ENCODE measurements at regions not wholly inside any gene's neighbourhood (a gene's known extent, or its start where the extent isn't known, plus 50 kb on each side); places are given as distances from the start of the nearest gene placed in this dataset.

- peaks cover 2% of the 10 kb centered on the region; the same call in 1 of the 2 replicates for H3K9me3 ChIP-seq (ENCODE audit: low read length)
- no peak overlapping the region for H3K27ac ChIP-seq (ENCODE audit: low read depth, low read length, poor library complexity, severe bottlenecking)
- DNase-seq (ENCODE audit: low spot score) = no peak
- no peak overlapping the region for H3K4me3 ChIP-seq (ENCODE audit: low read depth, low read length, poor library complexity, severe bottlenecking)
- TF ChIP-seq EZH2phosphoT487 (IDR thresholded peaks at IDR 0.05; ENCODE audit: borderline replicate concordance, low read depth, low read length) (no peak), CTCF (conservative IDR thresholded peaks at IDR 0.05; ENCODE audit: low read length) (no peak)
- H4K20me1 ChIP-seq (ENCODE audit: insufficient read depth, low read length) = no peaks in the 10 kb centered on the region
- H3K4me2 ChIP-seq (ENCODE audit: low read length) = no peak overlapping the region
- no peak overlapping the region for H2AFZ ChIP-seq (ENCODE audit: low read length)
- ChIA-PET POLR2A (interaction anchor here (0.5 kb wide), 1 partner anchor 52 kb away, joined by 3 read pairs; no protein-coding TSS in a partner anchor), CTCF (ENCODE audit: unreplicated experiment) (no interaction called here)
- no TSS peak for BruUV-seq (replicated peaks)
- no peaks in the 10 kb centered on the region for H3K79me2 ChIP-seq (ENCODE audit: insufficient read depth, low read depth, low read length)
- H3K9me2 ChIP-seq (ENCODE audit: insufficient read depth, low read length) = no peaks in the 10 kb centered on the region
- H3K36me3 ChIP-seq (ENCODE audit: insufficient read depth, low read length) = no peaks in the 10 kb centered on the region
- intact Hi-C loops (cut with micrococcal nuclease; ENCODE audit: unreplicated experiment) = no loop called here
- no peaks in the 10 kb centered on the region for H3K4me1 ChIP-seq (ENCODE audit: insufficient read depth, low read length, poor library complexity, severe bottlenecking)
Observed at GRCh38 chr14:101491841-101492240, 69.5 kb upstream of the DIO3 start.

GRCh38 chr14:101492716-101493115, 68.6 kb upstream of the DIO3 start:
- no peak overlapping the region for H3K4me2 ChIP-seq (ENCODE audit: low read length)
- intact Hi-C loops (cut with micrococcal nuclease; ENCODE audit: unreplicated experiment) = no loop called here
- no peaks in the 10 kb centered on the region for H3K36me3 ChIP-seq (ENCODE audit: insufficient read depth, low read length)
- POLR2A ChIA-PET = interaction anchor here (0.6 kb wide), 1 partner anchor 155 kb away, joined by 3 read pairs; no protein-coding TSS in a partner anchor
- BruUV-seq (replicated peaks) = no TSS peak
- H3K27ac ChIP-seq (ENCODE audit: low read depth, low read length, poor library complexity, severe bottlenecking) = no peak overlapping the region
- no peaks in the 10 kb centered on the region for H3K79me2 ChIP-seq (ENCODE audit: insufficient read depth, low read depth, low read length)
- H3K4me3 ChIP-seq (ENCODE audit: low read depth, low read length, poor library complexity, severe bottlenecking) = no peak overlapping the region
- TF ChIP-seq EZH2phosphoT487 (IDR thresholded peaks at IDR 0.05; ENCODE audit: borderline replicate concordance, low read depth, low read length) = no peak
- no peak for TF ChIP-seq CTCF (conservative IDR thresholded peaks at IDR 0.05; ENCODE audit: low read length)
- no peaks in the 10 kb centered on the region for H3K9me2 ChIP-seq (ENCODE audit: insufficient read depth, low read length)
- no peaks in the 10 kb centered on the region for H4K20me1 ChIP-seq (ENCODE audit: insufficient read depth, low read length)
- no peak for DNase-seq (ENCODE audit: low spot score)
- no peak overlapping the region for H2AFZ ChIP-seq (ENCODE audit: low read length)
- no peaks in the 10 kb centered on the region for H3K4me1 ChIP-seq (ENCODE audit: insufficient read depth, low read length, poor library complexity, severe bottlenecking)
- CTCF ChIA-PET (ENCODE audit: unreplicated experiment) = no interaction called here
- no peaks in the 10 kb centered on the region for H3K9me3 ChIP-seq (ENCODE audit: low read length)

GRCh38 chr14:101494826-101495225, 66.5 kb upstream of the DIO3 start:
- POLR2A ChIA-PET = no interaction called here
- H3K4me1 ChIP-seq (ENCODE audit: insufficient read depth, low read length, poor library complexity, severe bottlenecking) = no peaks in the 10 kb centered on the region
- no peak overlapping the region for H3K4me3 ChIP-seq (ENCODE audit: low read depth, low read length, poor library complexity, severe bottlenecking)
- H4K20me1 ChIP-seq (ENCODE audit: insufficient read depth, low read length) = no peaks in the 10 kb centered on the region
- no peak overlapping the region for H2AFZ ChIP-seq (ENCODE audit: low read length)
- H3K9me2 ChIP-seq (ENCODE audit: insufficient read depth, low read length) = no peaks in the 10 kb centered on the region
- H3K79me2 ChIP-seq (ENCODE audit: insufficient read depth, low read depth, low read length) = no peaks in the 10 kb centered on the region
- no peaks in the 10 kb centered on the region for H3K36me3 ChIP-seq (ENCODE audit: insufficient read depth, low read length)
- intact Hi-C loops (cut with micrococcal nuclease; ENCODE audit: unreplicated experiment) = no loop called here
- H3K4me2 ChIP-seq (ENCODE audit: low read length) = no peak overlapping the region
- H3K9me3 ChIP-seq (ENCODE audit: low read length) = no peaks in the 10 kb centered on the region
- H3K27ac ChIP-seq (ENCODE audit: low read depth, low read length, poor library complexity, severe bottlenecking) = no peak overlapping the region
- CTCF ChIA-PET (ENCODE audit: unreplicated experiment) = no interaction called here
- DNase-seq (ENCODE audit: low spot score) = no peak
- no peak for TF ChIP-seq EZH2phosphoT487 (IDR thresholded peaks at IDR 0.05; ENCODE audit: borderline replicate concordance, low read depth, low read length)
- no peak for TF ChIP-seq CTCF (conservative IDR thresholded peaks at IDR 0.05; ENCODE audit: low read length)
- no TSS peak for BruUV-seq (replicated peaks)

Measured in OCI-LY7 (cell line).